Testis (tissue), 2 donors: ENCODE measurements at regions not wholly inside any gene's neighbourhood (a gene's known extent, or its start where the extent isn't known, plus 50 kb on each side); places are given as distances from the start of the nearest gene placed in this dataset.

Experiments used
- POLR2A ChIP-seq: fragments of 450-650 bp; IDR thresholded peaks from one replicate; pipeline ENCODE4 v1.6.1; 2017; ENCODE audit warnings: antibody characterized with exemption, mild to moderate bottlenecking, moderate library complexity
- TF ChIP-seq, protein P1 (sequence below), 3 experiments: fragments of 450-650 bp in 2 of 3; fragments of 200-600 bp in 1 of 3; sonication (generic) in 1 of 3; IDR thresholded peaks; one replicate each; pipeline ENCODE4 v1.5.1; 2016 to 2019; ENCODE audit warnings: antibody characterized with exemption in 3 of 3, mild to moderate bottlenecking in 2 of 3, moderate library complexity in 1 of 3

DNA sequence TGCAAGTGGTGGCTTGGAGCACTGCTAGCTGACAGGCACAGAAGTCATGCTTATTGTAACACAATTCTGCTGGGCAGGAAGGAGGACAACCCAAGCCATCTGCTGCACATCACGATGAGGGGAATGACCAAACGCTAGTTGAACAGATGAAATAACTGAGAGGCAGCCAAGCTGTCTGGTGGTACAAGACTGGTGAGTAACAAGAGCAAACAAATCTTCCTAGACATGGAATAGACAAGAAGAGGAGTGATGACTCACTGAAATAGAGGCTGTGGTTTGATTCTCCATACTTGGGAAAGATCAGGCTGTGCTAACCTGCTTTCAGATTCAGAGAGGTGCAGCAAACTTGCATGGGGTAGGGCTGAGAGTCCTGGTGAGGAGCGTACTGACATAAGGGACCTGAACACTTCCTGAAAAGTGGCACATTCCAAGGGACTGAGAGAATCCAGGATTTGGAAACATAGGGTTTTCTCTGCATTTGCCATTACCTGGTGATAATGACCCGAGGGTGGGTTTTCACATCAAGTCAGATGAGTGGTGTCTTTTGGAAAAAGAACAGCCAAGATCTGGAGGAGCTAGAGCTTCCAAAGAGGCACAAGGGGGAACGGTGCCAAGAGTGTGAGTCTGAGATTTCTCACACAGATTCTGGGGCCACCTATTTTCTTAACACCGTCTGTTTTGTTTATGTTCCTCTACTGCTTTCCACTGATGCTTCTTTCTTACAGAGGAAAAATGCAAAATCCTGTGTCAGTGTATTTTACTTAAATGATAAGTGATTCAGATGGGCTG lies 60.0 kb downstream of the PRL start:
- TF ChIP-seq POLR2A: no peak
- TF ChIP-seq, protein P1, sequence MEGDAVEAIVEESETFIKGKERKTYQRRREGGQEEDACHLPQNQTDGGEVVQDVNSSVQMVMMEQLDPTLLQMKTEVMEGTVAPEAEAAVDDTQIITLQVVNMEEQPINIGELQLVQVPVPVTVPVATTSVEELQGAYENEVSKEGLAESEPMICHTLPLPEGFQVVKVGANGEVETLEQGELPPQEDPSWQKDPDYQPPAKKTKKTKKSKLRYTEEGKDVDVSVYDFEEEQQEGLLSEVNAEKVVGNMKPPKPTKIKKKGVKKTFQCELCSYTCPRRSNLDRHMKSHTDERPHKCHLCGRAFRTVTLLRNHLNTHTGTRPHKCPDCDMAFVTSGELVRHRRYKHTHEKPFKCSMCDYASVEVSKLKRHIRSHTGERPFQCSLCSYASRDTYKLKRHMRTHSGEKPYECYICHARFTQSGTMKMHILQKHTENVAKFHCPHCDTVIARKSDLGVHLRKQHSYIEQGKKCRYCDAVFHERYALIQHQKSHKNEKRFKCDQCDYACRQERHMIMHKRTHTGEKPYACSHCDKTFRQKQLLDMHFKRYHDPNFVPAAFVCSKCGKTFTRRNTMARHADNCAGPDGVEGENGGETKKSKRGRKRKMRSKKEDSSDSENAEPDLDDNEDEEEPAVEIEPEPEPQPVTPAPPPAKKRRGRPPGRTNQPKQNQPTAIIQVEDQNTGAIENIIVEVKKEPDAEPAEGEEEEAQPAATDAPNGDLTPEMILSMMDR (IDR thresholded peaks at IDR 0.05): no peak
